NCI-H2107 treated with DMSO at 0.1 percent for 48 hours (cell line): ENCODE measurements at regions not wholly inside any gene's neighbourhood (a gene's known extent, or its start where the extent isn't known, plus 50 kb on each side); places are given as distances from the start of the nearest gene placed in this dataset.

Experiments used
- DNase-seq: peaks from one replicate; lab custom pipeline; 2025; ENCODE audit not compliant: unreplicated experiment; lab: John Stamatoyannopoulos, UW

- DNase-seq: no peak
These were observed 52.3 kb downstream of the PLEKHG1 start for GRCh38 chr6:150651808-150652470.

- DNase-seq: no peak
These were observed 53.3 kb downstream of the PLEKHG1 start for GRCh38 chr6:150652848-150653613.

GRCh38 chr6:150654608-150655007, 54.9 kb downstream of the PLEKHG1 start:
- no peak for DNase-seq

DNA sequence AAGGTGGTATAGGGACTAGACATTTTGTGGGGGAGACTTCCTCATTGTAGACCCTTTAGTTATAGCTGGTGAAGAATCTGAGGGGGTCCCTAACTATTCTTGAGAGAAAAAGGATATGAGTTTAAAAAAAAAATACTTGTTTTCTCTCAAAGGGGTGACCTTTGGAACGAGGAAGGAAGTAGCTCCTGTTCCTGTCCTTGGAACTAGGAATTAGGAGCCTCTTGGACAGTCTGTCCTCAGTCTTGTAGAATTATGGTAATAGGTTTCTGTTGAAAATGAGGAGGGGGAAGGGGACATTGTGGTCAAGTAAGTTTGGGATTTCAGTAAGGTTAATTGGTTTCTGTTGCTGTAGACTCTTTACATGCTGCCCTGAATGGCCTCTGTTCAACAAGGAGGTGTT, 56.5 kb downstream of the PLEKHG1 start:
- DNase-seq: no peak

DNA sequence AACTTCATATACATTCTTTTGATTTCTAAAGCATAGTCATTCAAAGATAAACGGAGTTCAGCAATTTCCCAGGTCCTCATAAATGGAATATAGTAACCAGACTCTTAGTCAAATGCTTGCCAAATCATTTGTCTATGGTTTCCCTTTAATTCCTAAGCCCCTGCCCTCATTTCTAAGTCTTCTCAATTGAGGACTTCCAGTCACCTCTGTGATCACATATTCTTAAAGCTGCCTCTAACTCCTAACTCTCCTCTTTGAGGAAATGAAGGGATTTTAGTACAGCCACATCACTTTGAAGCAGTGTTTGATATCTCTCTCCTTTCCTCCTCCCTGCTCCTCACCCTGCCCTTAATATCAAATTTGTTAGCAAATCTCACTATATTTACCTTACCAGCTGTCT, 58.7 kb downstream of the PLEKHG1 start:
- DNase-seq: no peak

GRCh38 chr6:150659046-150659763, 59.5 kb downstream of the PLEKHG1 start:
- DNase-seq: no peak

GRCh38 chr6:150661216-150662007, 61.7 kb downstream of the PLEKHG1 start:
- DNase-seq: no peak

- DNase-seq: no peak
These were observed 63.1 kb downstream of the PLEKHG1 start for GRCh38 chr6:150662814-150663213.

DNA sequence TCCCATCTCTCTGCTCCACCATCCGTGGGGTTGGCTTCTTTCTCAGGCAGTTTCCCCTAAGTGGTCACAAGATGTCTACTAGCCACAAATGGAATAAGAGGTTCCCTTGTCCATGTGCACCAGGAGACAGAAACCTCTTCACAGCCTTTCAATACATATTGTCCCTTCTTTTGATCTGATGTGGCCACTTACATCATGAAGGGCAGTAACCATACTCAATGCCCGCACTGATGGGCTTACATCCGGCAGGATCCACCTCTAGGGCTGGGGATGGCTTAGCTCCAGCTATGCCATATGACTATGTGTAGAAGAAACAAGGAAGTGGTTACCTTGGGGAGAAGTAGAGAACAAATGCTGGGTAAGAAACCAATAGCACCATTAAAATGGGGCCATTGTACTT, 64.4 kb downstream of the PLEKHG1 start:
- no peak for DNase-seq

- DNase-seq: no peak
These were observed 66.4 kb downstream of the PLEKHG1 start for GRCh38 chr6:150666071-150666470.

DNA sequence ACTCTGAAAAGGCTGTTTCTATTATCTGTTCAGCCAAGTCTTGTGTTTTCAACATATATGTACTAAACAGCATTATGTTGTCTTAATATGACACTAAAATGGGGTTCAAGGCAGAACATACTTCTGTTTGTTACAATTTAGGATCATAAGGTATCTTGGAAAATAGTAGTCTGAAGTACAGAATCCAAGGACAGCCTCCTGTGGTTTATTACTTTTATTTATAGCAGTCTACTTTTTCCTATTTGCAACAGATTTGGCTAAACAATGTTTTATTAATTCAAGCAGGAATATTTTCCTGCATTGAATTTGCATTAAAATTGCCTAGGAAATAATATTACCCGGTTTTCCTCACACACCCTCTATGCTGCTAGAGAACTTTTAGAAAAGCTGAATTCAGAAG, 67.7 kb downstream of the PLEKHG1 start:
- DNase-seq: no peak

GRCh38 chr6:150667977-150668716, 68.5 kb downstream of the PLEKHG1 start:
- DNase-seq: peak; percentile 30

- DNase-seq: no peak
These were observed 69.2 kb downstream of the PLEKHG1 start for GRCh38 chr6:150668900-150669302.

DNA sequence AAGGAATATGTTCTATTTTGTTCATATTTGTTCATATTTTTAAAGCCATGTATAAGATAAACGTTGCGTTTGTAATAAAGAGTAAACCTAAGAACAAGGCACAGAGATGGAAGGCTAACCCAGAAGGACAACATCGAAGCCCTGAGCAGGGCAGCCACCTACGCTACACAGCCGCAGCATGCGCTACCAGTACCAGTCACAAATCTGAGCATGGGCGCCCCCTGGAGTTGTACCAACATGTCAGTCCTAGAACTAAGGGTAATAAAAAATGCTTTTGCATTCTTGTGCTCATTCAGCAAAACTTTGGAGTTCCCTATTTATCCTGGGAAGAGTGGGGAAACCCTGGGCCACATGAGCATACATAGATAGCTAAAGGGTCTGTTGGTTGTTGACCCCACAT, 70.6 kb downstream of the PLEKHG1 start:
- DNase-seq: no peak

- peak; percentile 14 for DNase-seq
These were observed 73.1 kb downstream of the PLEKHG1 start for GRCh38 chr6:150672800-150673199.

DNA sequence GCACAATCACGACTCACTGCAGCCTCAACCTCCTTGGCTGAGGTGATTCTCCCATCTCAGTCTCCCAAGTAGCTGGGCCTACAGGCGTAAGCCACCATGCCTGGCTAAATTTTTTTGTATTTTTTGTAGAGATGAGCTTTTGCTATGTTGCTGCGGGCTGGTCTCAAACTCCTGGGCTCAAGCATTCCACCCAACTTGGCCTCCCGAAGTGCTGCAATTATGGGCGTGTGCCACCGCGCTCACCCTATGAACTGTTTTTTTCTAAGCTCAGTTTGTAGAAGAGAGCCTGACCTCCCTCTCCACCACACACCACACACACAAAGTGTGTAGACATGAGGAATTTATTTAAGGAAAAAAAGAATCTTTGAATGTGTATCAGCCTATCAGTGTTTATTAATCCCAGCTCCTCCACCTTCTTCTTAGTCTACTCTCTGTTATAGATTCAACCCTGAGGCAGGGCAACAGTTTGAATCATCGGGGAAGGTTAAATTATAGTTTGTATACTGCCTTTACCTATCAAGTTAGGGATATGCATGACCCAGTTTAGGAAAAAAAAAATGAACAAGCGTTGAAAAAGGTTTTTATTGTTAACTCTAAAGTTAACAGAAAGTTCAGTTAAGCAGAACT, 74.1 kb downstream of the PLEKHG1 start:
- no peak for DNase-seq

DNA sequence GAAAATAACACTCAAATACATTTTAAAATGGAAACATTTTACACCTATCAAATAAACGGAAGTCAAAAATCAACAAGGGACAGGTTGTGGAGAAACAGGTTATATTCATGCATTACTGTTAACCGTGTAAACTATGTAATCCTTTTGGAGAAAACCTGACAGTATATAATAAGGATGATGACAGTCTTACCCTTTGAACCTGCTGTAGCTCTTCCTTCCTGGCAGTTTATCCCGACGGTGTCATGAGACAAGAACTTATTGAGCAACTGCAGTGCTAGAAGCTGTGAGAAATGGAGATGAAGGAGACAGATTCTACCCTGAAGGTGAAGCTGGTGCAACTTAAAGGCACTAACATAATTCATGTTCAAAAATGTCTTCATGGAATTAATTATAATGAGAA, 76.7 kb downstream of the PLEKHG1 start:
- DNase-seq: no peak

DNA sequence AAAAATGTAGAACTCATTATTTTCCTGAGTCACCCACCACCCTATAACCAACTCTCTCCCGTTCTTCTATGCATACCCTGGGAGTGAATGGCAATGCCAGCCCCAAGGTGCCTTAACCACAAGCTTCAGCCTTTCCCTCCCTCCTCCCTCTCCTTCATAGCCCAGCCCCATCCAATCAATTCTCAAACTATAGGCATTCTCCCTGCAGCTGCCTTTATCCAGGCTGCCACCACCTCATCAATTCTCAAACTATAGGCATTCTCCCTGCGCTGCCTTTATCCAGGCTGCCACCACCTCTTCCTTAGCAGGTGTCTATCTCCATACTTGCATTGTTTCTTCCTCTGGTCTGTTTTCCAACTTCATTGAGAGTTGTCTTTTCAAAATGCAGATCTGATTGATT, 77.1 kb downstream of the PLEKHG1 start:
- DNase-seq: no peak

- peak; percentile 52 for DNase-seq
These were observed 80.8 kb downstream of the PLEKHG1 start for GRCh38 chr6:150680510-150680909.
